ENCODE measurements at regions not wholly inside any gene's neighbourhood (a gene's known extent, or its start where the extent isn't known, plus 50 kb on each side); places are given as distances from the start of the nearest gene placed in this dataset.

DNA sequence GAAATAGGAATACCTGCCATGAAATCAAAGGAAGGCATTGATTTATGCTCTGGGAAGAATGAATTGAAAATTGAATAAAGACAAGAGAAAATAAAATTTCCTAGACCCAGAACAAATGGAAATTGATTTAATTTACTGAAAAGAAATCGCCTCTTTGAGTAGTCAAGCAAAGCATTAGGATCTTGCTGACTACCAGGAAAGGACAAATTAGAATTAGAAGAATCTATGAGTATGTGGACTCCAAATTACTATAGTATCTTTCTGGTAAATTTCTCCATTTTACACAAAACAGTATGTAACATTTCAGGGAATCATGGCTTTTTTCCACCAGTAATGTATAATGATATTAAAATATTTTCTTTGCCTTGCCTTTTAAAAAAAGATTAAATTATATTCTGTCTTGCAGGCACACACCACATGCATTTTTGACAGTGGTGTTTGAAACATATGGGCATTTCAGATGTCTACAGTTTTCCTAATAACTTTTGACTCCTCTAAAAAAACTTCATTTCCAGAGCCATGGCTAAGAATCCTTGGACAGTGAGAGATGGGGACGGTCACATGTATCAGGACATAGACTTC lies 768.7 kb upstream of the NRSN1 start:
- BruUV-seq (replicated peaks) = no TSS peak
- intact Hi-C loops (cut with micrococcal nuclease) = no loop called here

More for the DNA sequence above, 768.7 kb upstream of the NRSN1 start:
- Histone ChIP-seq H3K23ac (ENCODE audit: low read depth, low read length) (no peak overlapping the region), H3K56ac (ENCODE audit: extremely low read depth, insufficient read depth, low read length) (no peak overlapping the region), H2BK15ac (ENCODE audit: low read depth, low read length) (no peak overlapping the region), H3K36me3 (ENCODE audit: control insufficient read depth, insufficient read depth, low read length) (no peaks in the 10 kb centered on the region), H4K8ac (ENCODE audit: low read depth in 2 of 2, low read length in 2 of 2) (no peak overlapping the region), H3K4me3 (ENCODE audit: insufficient read depth, low read depth, low read length) (no peak overlapping the region), H2AK5ac (ENCODE audit: low read depth, low read length) (no peak overlapping the region), H4K91ac (ENCODE audit: insufficient read depth, low read depth, low read length) (no peak overlapping the region), H2BK20ac (ENCODE audit: low read depth, low read length) (no peak overlapping the region), H3K9ac (ENCODE audit: low read depth, low read length) (no peak overlapping the region), H3K9me3 (ENCODE audit: control insufficient read depth, insufficient read depth, low read length) (no peaks in the 10 kb centered on the region), H3K27me3 (ENCODE audit: control insufficient read depth, insufficient read depth, low read length) (no peaks in the 10 kb centered on the region), H2AK9ac (replicated peaks; ENCODE audit: low read depth, low read length, poor library complexity) (no peak overlapping the region), H4K20me1 (ENCODE audit: insufficient read depth, low read length) (no peaks in the 10 kb centered on the region), H2BK120ac (ENCODE audit: low read depth, low read length) (no peak overlapping the region), H3K9me1 (ENCODE audit: insufficient read depth, low read length) (no peaks in the 10 kb centered on the region), H2AFZ (replicated peaks; ENCODE audit: low read length, poor library complexity) (no peak overlapping the region), H3K4ac (ENCODE audit: low read depth, low read length) (no peak overlapping the region), H4K5ac (ENCODE audit: low read depth, low read length) (no peak overlapping the region), H3K18ac (ENCODE audit: low read depth, low read length) (no peak overlapping the region), H2BK5ac (ENCODE audit: low read depth, low read length, poor library complexity, severe bottlenecking) (no peak overlapping the region), H3K14ac (replicated peaks; ENCODE audit: low read depth, low read length) (no peak overlapping the region), H3K4me2 (ENCODE audit: low read depth, low read length) (no peak overlapping the region), H3K27ac (ENCODE audit: insufficient read depth, low read length) (no peak overlapping the region), H3K4me1 (ENCODE audit: control insufficient read depth, insufficient read depth, low read length) (no peaks in the 10 kb centered on the region), H3K79me1 (ENCODE audit: low read depth in 1 of 2, low read length in 2 of 2) (no peaks in the 10 kb centered on the region)
- ATAC-seq (ENCODE audit: low read depth) (no peak), DNase-seq (no peak)
- CTCF ChIA-PET = no interaction called here
- TF ChIP-seq MAFK (IDR thresholded peaks at IDR 0.05; ENCODE audit: low read depth, low read length) (no peak), MAZ (IDR thresholded peaks at IDR 0.05; ENCODE audit: borderline replicate concordance, low read depth, low read length) (no peak), RFX5 (IDR thresholded peaks at IDR 0.05; ENCODE audit: low read depth, low read length) (no peak), BHLHE40 (IDR thresholded peaks at IDR 0.05; ENCODE audit: low read depth, low read length) (no peak), ELK1 (IDR thresholded peaks at IDR 0.05; ENCODE audit: borderline replicate concordance, low read depth, low read length) (no peak), SMC3 (IDR thresholded peaks at IDR 0.05; ENCODE audit: low read depth, low read length) (no peak), POLR2A (IDR thresholded peaks at IDR 0.05; ENCODE audit: low read depth, low read length) (no peak), CEBPB (IDR thresholded peaks at IDR 0.05; ENCODE audit: low read depth, low read length) (no peak)
- TF ChIP-seq, protein P1, sequence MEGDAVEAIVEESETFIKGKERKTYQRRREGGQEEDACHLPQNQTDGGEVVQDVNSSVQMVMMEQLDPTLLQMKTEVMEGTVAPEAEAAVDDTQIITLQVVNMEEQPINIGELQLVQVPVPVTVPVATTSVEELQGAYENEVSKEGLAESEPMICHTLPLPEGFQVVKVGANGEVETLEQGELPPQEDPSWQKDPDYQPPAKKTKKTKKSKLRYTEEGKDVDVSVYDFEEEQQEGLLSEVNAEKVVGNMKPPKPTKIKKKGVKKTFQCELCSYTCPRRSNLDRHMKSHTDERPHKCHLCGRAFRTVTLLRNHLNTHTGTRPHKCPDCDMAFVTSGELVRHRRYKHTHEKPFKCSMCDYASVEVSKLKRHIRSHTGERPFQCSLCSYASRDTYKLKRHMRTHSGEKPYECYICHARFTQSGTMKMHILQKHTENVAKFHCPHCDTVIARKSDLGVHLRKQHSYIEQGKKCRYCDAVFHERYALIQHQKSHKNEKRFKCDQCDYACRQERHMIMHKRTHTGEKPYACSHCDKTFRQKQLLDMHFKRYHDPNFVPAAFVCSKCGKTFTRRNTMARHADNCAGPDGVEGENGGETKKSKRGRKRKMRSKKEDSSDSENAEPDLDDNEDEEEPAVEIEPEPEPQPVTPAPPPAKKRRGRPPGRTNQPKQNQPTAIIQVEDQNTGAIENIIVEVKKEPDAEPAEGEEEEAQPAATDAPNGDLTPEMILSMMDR (conservative IDR thresholded peaks at IDR 0.05; ENCODE audit: low read depth, low read length) = no peak
- in situ Hi-C loops (cut with MboI; ENCODE audit: low sequenced_read_pairs) = no loop called here
- dilution Hi-C loops (cut with HindIII; ENCODE audit: low sequenced_read_pairs, unreplicated experiment) = no loop called here
- POLR2A ChIA-PET (ENCODE audit: unreplicated experiment) = no interaction called here
- WGBS, 2 experiments (ENCODE audit: extremely low coverage in 2 of 2, insufficient read length in 1 of 2) = no CpG with 5 or more reads among the region's 2 CpGs
